GM19240 (cell line): ENCODE measurements at regions not wholly inside any gene's neighbourhood (a gene's known extent, or its start where the extent isn't known, plus 50 kb on each side); places are given as distances from the start of the nearest gene placed in this dataset.
"Not testable (repeated sequence)": the region's sequence is repeated elsewhere in the genome, so short reads cannot be mapped to it uniquely, and the experiment has no call there.

Source experiments
- DNase-seq: peaks from one replicate; pipeline ENCODE4 v3.0.0; 2011; ENCODE audit warnings: low spot score; ENCODE audit not compliant: insufficient read length

DNA sequence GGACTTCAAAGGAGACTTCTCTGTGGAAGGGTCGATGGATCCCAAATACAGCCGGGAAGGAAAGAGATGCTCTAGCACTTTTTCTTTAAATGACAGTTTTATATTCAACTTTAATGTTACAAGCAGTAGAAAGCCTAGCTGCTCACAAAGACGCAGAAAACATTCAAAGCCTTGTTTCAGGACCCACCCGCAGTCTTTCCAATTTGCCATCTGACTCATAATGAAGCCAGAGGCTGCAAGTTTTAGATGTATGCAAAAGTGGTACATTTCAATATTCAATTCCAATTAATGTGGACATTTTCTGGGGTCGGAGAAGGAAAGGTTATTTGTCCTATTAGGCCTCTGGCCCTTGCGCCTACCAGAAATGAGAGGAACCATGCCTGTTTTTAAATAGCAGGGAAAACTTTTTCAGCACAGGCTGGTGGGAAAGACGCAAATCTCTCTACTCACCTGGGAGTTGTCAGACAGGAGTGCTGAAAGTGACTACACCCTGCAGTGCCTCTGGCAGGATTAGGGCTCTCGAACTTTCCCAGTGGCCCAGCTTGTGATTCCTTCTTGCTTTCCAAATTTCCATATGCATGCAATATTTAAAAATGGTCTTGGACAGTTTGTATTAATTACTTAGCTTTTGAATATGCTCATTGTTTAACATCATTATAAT lies 117.4 kb upstream of the MBNL1 start:
- DNase-seq: no peak

DNA sequence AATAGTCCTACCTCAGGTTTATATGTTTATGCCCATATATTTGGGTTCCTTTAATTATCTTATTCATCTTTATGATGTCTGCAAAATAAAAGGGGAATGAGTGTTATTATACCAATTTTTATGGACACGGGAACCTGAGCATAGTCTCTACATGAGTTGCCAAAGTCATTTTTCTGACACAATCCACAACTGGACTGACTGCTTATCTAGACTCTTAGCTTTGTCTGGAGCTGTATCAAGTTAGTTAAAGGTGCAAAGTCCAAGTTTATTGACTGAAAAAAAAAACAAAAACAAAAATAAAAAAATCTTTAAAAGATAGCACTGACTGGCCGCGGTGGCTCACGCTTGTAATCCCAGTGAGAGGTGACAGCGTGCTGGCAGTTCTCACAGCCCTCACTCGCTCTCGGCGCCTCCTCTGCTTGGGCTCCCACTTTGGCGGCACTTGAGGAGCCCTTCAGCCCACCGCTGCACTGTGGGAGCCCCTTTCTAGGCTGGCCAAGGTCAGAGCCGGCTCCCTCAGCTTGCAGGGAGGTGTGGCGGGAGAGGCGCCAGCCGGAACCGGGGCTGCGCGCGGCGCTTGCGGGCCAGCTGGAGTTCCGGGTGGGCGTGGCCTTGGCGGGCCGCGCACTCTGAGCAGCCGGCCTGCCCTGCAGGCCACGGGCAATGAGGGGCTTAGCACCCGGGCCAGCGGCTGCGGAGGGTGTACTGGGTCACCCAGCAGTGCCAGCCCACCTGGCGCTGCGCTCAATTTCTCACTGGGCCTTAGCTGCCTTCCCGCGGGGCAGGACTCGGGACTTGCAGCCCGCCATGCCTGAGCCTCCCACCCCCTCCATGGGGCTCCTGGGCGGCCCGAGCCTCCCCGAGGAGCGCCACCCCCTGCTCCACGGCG lies 116.6 kb upstream of the MBNL1 start:
- not testable (repeated sequence) for DNase-seq

DNA sequence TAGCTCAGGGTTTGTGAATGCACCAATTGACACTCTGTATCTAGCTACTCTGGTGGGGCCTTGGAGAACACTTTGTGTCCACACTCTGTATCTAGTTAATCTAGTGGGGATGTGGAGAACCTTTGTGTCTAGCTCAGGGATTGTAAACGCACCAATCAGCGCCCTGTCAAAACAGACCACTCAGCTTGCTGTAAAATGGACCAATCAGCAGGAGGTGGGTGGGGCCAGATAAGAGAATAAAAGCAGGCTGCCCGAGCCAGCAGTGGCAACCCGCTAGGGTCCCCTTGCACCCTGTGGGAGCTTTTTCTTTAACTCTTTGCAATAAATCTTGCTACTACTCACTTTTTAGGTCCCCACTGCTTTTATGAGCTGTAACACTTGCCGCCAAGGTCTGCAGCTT lies 115.6 kb upstream of the MBNL1 start:
- not testable (repeated sequence) for DNase-seq

DNA sequence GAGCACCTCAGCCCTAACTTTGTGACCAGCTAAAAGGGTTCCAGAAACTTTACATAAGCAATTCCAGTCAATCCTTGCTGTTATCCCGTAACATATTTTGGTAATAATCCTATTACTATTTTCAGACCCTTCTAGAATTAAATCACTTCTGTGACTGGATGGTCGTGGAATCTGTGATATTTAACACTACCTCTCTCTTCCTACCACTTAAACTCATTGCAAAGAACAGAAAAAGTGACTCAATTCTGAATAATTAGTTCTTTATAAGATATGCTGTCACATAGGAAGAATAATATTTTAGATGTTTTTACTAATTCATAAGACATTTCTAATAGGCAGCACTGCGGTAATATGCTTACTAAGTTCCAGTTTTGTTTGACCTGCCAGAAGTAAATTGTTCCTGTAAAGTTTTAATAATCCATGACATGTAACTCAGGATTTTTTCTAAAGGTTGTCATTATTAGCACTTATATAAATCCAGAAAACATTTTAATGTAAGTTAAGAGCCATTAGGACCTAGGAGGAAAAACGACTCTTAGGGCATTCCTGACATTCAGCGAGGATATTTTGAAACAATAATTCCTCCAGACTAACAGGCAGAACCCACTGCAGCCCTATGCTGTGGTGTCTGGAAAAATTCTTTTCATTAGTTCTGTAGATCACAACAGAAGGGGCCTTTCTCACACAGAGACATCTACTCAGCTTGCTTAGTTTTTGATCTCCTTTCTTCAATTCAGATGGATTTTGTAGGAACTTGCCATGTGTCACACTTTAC lies 113.3 kb upstream of the MBNL1 start:
- DNase-seq: no peak

DNA sequence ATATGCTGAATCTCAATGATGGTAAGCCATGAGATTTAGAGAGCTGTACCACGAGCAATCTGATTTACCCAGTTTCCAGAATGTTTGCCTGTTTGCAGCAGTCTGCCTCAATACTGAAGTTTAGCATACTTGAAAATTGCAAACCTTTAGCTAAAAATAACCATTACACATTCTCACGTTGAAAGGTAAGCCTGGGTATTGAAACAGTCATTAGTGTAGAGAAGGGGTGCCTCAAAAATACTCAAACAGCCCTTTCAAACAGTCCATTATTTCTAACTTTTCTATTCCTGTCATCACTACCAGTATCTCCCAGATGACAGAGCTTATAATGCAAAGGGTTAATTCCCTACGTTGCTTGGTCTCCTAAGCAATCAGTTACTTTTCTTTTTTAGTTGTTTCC lies 111.8 kb upstream of the MBNL1 start:
- DNase-seq: peak; percentile 21

DNA sequence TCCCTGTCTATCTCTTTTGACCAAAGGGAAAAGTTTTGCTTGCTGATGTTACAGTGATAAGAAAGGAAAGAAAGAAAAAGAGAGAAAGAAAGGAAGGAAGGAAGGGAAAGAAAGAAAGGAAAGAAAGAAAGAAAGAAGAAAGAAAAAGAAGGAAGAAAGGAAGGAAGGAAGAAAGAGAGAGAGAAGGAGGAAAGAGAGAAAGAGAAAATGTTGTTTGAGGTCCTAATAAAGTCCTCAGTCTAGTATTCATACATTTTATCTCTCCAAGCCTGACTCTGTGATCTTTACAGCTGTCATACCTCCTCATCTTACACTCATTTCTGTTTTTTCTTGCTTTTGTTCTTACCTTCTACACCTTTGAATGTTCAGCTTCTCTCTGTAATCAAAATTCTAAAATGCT lies 111.4 kb upstream of the MBNL1 start:
- no peak for DNase-seq

DNA sequence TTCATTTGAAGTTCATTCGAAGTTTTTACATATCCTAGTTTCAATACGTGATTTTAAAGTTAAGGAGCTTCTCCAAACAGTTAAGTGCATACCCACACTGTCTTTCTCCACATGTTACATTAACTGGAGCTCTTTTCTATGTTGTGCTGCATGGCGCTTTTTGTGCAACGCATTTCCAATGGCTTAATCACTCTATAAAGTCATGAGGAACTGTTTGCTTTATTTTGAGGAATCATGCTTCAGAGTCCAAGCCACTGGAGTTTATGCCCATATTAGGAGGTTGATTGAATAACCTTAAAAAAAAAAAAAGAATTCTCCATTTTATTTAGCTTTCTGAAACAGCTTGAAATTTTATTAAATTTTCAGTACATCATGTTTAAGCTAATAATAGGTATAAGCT lies 109.4 kb upstream of the MBNL1 start:
- DNase-seq: no peak

DNA sequence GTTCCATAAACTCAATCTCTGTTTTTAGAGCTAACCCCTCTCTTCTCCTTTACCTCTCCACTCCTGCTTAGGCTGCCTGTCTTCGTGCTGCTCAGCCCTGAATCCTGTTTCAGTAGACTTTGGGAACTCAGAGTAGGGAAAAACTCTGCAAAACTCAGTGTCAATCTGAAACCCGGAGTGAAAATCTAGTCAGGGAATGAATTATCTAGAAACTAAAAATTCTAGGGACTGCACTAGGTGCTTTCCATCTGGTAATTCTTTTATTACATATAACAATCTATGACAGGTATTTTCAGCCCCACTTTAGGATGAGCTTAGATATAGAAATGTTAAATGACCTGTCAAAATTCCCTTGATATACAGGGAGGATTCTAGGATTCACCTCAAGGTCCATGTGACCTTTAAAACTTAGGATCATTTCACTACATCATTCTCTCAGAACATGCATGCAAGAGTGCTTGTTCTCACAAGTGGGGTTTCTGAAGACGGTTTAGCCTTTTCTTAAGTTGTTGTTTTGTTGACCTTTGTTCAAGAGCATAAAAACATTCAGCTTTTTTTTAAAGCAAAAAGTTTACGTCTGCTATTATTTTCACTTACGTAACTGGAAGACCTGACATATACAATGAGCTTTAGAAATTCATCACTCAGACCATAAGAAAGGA lies 108.2 kb upstream of the MBNL1 start:
- no peak for DNase-seq

DNA sequence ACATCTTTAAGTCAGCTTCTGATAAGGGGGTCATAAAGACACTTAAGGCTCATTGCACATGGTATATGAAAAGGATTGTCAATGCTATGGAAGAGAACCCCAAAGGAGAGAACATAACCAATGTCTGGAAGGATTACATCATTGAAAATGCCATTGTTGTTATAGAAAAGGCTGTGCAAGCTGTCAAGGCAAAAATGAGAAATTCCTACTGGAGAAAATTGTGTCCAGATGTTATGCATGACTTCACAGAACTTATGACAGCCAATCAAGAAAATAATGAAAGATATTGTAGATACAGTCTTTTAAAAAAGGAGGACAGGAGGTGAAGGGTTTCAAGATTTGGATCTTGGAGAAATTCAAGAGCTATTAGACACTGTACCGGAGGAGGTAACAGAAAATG lies 96.3 kb upstream of the MBNL1 start:
- no peak for DNase-seq

DNA sequence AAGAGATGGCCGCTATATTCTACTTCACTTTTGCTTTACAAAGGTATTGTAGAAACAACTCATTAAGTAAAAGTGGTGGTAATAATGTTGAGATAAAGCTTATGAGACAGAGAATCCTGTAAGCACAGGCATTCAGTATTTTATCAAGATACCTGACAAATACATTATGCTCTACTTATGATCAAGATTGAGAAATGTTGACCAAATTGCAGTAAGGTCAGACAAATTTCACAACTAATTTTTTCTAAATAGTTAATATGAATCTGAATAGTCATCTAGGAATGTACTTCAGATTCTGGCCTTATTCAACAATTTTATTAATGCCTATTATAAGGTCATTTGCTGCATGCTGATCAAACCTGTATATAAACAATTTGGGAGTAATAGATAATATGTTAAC lies 95.1 kb upstream of the MBNL1 start:
- DNase-seq: no peak

DNA sequence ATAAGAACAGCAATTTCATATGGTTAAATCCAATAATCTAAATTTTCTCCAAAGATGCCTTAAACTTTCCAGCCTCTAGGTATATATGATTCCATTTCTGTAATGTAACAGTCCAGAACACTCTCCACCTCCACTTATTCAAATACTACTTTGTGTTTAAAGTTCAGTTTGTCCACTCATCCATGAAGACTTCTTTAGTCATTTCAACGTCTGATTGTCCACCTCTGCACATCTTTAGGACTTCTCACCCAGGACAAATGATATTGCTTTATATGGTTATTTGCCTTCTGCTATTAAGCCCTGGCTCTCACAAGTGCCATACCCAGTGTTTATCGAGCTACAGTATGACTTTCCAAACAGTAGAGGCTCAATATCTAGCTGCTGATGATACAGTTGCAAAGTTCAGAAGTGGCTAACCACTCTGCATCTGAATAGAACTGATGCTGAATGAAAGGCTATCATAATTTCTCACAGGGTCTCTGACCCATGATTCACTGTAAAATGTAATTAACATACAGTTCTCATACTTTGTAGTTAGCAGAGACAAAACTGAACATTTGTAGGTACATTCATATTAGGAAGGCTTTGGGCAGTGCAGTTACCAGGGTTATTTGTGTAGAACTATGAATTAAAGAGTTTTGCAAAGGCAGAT lies 93.7 kb upstream of the MBNL1 start:
- DNase-seq: no peak

DNA sequence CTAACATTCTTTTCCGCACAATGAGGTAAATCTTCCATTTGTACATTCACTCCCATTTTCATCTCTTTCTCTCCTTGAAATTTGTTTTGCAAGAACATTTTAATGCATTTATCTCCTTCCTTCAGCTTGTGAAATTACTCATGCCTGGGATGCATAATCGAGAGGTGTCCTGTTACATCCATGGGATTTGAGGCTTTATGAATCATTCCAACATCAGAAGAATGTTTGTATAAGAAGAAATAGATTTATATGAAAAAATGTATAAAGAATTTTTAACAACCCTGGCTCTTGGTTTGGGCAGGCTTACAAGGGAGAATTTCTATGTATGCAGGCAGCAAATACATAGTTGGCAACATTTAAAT lies 93.2 kb upstream of the MBNL1 start:
- no peak for DNase-seq

DNA sequence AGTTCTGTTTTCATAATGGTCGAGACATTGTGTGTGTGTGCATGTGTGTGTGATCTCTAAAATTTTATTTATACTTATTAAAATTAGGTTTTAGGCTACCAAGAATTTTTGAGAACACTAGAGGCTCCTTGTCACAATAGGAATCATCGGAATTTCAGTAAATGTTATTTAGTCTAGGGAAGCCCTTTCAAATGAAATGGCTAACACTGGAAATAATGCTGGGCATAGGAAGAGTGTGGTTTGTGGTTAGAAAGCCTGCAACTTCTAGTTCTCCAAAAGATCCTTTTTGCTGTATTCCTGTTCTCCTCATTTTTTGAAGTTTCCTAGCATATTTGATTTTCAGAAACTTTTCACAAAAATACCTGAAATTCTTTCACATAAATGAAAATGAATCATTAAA lies 92.5 kb upstream of the MBNL1 start:
- no peak for DNase-seq

DNA sequence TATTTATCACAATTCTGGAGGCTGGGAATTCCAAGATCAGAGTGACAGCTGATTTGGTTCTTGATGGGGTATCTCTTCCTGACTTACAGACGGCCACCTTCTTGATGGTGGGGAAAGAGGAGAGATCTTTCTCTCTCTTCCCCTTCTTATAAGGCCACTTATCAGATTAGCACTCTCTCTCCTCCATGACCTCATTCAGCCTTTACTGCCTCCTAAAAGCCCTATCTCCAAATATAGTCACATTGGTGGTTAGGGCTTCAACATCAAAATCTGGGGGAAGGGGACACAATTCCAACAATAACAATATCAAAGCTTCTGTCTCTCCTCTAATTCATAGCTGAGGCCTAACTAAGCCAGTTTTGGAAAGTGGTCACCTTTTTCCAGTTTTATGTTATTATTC lies 91.7 kb upstream of the MBNL1 start:
- DNase-seq: no peak

DNA sequence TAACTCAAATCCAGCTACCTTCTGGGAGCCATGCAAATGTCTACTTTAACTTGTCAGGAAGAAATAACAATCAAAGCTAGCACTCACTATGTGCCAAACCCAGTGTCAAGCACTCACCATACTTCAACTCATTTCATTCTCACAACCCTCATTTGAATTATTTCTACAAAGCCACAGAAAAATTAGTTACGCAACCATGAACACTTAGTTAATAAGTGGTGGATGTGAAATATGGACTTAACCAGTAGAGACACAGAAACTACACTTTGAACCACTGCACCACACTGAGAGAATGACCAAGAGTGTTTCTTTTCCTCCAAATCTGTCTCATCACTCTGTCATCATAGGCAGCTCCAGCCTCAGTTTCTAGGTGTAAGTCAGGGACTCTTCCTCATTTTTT lies 91.0 kb upstream of the MBNL1 start:
- no peak for DNase-seq

DNA sequence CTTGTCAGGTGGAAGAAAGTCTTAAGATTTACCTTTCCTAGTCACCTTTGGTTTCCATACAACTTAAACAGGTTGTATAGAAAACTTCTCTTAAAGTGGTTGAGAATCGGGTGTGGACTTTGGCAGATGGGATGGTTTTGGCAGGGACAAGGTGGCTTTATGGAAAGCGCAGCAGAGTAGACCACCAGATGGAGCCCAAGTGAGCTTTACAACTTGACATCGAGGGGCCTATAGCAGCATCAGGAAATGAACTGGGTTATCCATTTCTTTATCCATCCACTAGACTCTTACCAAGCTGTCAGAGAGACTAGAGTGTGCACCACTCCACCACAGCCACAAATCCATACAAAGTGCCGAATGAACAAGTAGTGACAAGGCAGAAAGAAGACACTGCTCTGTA lies 85.3 kb upstream of the MBNL1 start:
- no peak for DNase-seq

DNA sequence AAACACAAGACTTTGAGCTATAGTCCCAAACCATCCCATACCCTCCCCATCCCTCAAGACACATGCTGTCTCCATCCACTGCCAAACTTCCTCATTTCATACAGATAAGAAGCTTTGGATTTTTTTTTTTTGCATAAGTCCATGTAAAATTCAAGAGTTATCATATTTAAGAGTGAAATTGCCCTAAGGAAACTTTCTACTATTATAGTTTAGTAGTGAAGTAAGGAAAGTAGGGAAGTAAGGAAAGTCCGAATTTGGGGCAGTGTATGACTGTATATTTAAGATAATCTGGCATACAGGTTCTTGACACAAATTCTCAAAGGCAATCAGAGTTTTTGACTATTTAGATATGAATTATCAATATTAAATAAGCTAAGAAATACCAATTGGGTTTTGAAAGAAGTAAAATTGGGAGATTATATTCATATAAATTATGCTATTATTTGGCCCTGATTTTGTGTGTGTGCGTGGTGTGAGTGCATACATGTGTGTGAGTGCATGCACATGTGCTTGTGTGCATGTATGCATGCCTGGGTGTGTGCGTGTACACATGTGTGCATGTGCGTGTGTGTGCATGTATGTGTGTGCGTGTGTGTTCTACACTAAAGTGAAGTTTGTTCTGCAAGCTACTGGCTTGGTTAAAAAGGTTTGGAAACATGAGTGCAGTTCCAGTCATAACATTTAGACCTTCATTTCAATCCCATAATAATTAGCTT lies 83.6 kb upstream of the MBNL1 start:
- no peak for DNase-seq

DNA sequence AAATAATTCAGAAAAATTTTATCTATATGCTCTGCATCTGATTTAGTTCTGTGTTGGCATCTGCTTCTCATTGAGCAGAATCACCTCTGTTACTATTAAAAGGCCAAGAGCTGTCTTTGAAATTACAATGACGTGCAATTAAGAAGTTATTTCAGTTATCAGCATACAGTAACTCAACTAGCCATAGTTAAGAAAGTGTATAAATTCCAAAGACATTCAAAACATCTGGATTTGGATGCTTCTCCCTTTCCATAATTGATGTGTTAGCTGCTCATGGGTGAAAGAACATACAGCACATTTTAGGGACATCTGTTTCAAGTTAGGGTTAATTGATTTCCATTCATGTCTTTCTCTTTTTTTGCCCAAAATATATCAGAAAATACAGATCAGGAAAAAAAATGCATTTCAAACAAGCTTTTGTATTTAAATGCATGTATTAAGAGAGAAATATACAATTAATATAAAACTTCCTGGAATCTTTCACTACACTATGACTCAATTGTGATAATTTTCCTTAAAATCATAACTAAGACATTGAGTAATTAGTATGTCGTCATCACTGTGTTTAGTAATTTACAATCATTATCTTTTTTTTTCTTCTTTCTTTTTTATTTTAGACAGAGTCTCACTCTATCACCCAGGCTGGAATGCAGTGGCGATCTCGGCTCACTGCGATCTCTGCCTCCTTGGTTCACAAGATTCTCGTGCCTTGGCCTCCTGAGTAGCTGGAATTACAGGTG lies 82.7 kb upstream of the MBNL1 start:
- no peak for DNase-seq

DNA sequence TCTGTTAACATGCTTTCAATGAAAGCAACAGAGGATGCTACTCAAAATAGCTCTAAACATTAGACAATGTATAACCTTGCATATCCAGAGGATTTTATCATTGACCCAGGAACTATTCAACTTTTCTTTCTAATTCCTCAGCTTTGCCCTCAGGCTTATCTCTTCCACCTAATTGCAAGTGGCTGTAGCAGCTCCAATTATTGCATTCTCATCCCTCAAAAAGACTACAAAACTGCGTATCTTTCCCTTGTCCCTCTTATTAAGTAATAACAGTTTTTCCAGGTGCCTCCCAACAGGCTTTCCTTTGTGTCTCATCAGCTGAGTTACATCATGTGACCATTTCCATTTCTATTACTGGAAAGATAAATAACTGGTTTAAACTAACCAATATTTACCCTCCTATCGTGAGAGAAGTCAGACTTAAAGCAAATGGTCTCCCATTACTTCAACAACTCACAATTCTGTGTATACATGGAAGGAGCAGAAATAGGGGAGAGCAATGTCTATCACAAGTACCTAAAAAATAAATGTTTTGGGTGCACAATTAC lies 78.0 kb upstream of the MBNL1 start:
- DNase-seq: no peak

DNA sequence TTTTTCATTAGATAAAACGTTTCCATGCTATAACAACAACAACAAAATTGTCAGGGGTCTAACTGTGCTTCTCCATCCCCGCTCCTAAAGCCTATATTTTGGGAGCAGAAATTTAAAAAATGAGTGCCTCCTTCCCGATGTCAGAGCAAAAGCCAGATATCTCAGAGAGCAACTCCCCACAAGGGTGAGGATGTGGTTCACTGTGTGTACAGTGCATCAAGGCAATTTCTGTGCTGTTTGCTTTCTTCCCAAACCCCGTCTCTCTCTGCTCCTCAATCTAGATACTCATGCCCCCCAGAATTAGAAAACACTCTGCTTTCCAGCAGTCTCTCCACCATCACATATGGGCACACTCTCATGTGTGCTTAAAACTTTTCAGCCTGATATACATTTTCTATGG lies 76.7 kb upstream of the MBNL1 start:
- no peak for DNase-seq
